CD4-positive, alpha-beta T cell treated with Interleukin-15 for 4 hours (primary cell): ENCODE measurements at regions not wholly inside any gene's neighbourhood (a gene's known extent, or its start where the extent isn't known, plus 50 kb on each side); places are given as distances from the start of the nearest gene placed in this dataset.

Experiments
- DNase-seq: peaks from one replicate; pipeline ENCODE4 v3.0.0-alpha.2; 2020; ENCODE audit warnings: low spot score

DNA sequence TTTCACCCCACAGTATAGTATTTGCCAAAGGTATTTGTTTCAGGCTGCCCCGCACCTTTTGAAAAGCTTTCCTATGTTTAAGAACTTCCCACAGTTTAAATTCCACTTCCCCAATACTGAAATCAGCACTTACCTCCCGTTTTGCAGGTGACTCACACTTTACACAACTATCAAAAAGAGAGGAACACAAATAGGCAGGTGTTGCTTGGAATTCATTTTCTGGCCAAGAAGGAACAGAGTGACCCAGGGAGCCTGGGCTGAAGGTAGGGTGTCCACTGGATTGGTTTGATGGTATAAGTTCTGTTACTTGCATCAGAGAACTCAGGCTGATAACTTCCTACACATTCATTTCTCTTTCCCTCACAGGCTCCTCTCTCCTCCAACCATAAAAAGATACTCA, 60.1 kb upstream of the SLC30A5 start:
- no peak for DNase-seq

DNA sequence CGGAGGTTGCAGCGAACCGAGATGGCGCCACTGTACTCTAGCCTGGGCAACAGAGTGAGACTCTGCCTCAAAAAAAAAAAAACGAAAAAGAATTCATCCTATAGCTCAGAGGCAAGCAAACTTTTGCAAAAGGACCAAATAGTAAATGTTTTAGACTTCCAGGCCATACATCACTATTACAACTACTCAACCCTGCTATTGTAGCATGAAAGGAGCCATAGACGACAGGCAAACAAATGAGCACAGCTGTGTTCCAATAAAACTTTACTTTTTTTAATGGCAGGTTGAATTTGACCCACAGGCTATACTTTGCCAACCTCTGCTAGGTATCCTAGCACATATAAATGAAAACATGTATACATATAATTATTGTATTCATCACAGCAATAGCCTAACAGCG, 58.9 kb upstream of the SLC30A5 start:
- DNase-seq, result no peak

DNA sequence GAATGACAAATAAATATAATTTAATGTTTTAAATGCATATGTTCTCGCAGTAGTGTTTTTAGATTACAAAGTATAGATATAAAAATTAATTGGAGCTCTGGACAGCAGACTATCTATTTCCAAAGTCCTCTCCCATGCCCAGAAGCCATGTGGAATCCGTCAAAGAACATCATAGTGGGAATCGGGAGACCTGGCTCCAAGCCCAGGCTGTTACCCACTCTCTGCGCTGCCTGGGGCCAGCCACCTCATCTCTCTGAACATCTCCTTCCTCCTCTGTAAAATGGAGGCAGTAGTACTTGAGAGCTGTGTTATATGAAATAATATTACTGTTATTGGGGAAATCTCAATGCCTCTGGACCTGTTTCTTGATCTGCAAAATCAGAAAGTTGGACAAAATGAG, 58.1 kb upstream of the SLC30A5 start:
- DNase-seq, result no peak

DNA sequence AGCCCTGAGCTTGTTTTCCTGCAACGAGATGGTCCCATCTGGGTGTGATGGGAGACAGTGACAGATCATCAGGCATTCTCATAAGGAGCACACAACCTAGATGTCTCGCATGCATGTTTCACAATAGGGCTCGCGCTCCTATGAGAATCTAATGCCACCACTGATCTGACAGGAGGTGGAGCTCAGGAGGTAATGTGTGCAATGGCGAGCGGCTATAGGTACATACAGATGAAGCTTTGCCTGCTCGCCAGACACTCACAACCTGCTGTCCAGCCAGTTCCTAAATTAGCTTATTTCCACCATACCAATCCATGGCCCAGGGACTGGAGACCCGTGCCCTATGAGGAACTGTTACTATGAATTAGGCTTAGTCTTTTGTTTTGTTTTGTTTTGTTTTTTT, 55.3 kb upstream of the SLC30A5 start:
- DNase-seq, result no peak

DNA sequence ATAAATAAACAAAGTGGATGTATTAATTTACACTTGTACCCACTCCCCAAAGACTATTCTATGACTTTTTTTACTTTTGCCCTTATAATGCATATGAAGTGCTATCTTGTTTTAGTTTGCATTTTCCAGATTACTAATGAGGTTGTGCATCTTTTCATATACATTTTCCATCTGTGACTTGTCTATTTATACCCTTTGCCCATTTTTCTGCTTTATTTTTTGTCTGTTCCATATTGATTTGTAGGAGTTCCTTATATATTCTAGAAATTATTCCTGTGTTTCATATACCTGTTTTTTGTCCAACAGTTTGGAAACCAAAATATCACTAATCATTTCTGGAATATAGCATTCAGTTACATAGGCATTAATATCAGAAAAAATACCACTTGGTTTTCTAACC, 54.0 kb upstream of the SLC30A5 start:
- no peak for DNase-seq

DNA sequence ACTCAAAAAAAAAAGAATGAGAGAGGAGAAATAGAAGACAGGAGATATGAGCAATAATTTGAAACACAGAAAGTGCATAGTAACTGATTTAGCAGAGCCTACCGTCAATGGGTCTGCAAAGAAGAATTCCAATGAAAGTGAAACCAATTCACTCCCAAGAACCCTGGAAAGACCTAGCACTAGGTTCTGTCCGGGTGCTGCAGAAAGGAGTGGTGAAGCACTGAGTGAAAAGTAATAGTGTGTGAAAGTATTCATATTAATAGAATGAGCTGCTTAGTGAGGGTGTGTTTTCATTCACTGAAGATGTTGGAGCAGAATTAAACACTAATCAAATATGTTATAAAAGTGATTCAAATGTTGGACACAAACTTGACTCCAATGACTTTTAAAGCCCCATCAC, 51.3 kb upstream of the SLC30A5 start:
- no peak for DNase-seq

DNA sequence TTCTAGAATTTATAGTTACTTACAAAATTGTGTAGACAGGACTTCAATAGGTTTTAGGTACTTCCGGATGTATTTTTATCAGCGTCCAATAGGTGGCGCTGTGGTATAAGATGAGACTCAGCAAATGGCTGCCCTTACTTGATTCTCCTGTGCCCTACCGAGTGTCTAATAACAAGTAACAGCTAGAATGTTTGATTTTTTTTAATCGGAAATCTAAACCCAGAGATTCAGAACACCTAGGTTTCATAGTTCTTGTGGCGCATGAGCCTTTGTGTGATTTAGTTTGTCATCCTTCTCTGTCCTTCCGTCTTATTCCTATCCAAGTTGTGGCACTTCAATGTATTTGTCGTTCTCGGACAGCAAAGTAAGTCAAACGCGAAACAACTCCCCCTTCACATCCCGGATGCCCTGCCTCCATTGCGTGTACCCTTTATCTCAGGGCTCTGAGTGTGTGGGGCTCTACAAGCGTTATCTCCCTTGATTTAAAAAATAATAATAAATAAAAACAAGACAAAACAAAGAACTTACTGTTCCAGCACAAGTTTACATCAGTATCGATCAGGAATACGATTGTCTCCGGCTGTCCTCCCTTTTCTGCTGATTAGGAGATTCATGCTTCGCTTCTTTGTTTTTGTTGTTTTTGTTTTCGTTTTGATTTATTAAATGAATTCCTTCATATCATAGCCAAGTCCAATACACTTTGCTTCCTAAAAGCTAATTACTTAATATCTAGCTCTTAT, 50.7 kb upstream of the SLC30A5 start:
- DNase-seq, result peak; percentile 89

DNA sequence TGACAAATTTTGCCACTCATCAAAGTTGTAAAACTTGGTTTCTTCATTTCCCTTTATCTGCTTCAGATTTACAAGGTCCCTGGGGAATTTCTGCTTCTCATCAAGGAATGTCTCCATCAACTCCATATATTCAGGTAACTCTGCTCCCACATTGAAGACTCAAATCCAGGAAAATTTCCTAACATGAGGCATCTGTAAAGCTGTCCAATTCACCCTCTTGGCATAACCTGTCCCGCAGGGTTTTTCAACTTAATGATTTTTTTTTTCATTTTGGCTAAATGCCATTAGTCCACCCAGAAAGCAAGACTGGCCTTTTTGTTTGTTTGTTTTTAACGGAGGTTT, 50.2 kb upstream of the SLC30A5 start:
- DNase-seq, result no peak
